Astrocyte of the cerebellum (primary cell): ENCODE measurements at regions not wholly inside any gene's neighbourhood (a gene's known extent, or its start where the extent isn't known, plus 50 kb on each side); places are given as distances from the start of the nearest gene placed in this dataset.

ENCODE experiments used
- DNase-seq: peaks from one replicate; pipeline ENCODE4 v3.0.0-alpha.2; 2011; ENCODE audit warnings: low read depth
- H3K4me3 ChIP-seq: 2 replicates; pipeline ENCODE4 v1.5.1; 2011; ENCODE audit warnings: mild to moderate bottlenecking, low read depth, low read length, moderate library complexity
- in situ Hi-C: cut with HindIII; loops from 2 replicates; pipeline ENCODE4 v1.10.0; 2017; ENCODE audit warnings: low sequenced_read_pairs
- TF ChIP-seq, protein P1 (sequence below): IDR thresholded peaks from 2 replicates; pipeline ENCODE4 v1.5.1; 2012; ENCODE audit warnings: low read length, low read depth, moderate library complexity, mild to moderate bottlenecking; ENCODE audit errors: missing control alignments

DNA sequence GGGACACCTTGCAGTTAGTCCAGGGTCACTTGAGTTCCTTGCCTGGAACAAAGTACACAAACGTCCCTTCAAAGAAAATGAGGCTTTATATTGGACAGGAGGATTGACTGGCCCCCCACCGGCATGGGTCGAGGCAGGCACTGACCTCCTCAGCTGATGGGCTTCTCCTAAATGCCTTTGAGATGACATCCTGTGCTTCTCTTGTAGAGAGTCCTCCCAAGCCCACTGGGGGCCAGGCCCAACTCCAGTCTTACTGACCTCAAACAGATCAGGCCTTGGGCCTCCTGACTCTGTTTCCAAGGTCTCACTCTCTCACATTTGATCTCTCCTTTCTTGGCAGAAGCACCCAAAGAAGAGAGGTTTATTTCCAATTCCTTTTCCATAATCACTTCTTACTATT, 516.1 kb downstream of the MCTP2 start:
- DNase-seq: no peak
- TF ChIP-seq, protein P1, sequence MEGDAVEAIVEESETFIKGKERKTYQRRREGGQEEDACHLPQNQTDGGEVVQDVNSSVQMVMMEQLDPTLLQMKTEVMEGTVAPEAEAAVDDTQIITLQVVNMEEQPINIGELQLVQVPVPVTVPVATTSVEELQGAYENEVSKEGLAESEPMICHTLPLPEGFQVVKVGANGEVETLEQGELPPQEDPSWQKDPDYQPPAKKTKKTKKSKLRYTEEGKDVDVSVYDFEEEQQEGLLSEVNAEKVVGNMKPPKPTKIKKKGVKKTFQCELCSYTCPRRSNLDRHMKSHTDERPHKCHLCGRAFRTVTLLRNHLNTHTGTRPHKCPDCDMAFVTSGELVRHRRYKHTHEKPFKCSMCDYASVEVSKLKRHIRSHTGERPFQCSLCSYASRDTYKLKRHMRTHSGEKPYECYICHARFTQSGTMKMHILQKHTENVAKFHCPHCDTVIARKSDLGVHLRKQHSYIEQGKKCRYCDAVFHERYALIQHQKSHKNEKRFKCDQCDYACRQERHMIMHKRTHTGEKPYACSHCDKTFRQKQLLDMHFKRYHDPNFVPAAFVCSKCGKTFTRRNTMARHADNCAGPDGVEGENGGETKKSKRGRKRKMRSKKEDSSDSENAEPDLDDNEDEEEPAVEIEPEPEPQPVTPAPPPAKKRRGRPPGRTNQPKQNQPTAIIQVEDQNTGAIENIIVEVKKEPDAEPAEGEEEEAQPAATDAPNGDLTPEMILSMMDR: no peak
- no peak overlapping the region for H3K4me3 ChIP-seq
- in situ Hi-C loops: no loop called here

DNA sequence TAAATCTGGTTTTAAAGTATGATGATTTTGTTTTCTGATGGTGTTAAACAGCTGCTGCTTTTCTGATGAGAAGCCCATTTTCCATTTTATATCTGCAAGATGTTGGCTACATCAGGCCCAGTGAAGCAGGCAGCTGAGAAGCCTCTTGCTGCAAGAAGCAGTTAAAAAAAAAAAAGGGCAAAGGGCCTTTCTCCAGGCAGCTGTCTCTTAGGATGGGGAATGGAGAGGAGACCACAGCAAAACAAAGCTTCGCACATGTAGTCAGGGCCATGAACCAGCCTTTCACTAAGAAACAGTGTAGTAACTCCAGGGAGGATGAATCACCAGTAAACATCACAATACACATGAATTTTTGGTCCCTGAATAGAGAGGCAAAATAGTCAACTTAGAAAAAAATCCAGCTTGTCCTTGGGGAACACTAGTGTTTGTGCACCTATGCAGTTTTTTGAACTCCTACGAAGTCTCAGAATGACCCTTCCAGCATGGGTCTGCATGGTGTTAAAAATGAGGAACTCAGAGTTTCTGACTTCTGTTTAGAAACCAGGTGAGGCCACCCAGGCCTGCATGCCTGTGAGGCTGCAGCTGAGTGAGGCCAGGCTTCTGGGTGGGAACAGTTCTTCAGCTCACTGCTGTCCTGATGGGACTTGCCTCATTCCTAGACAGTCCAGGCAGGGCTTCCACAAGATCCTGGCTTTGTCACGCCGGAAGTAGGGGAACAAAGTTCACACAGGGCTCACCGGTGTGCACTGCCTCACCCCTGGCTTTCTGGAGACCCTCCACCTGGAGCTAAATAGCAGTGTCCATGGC, 518.7 kb downstream of the MCTP2 start:
- no peak for DNase-seq
- in situ Hi-C loops: no loop called here
- TF ChIP-seq, protein P1: no peak
- H3K4me3 ChIP-seq: no peak overlapping the region

DNA sequence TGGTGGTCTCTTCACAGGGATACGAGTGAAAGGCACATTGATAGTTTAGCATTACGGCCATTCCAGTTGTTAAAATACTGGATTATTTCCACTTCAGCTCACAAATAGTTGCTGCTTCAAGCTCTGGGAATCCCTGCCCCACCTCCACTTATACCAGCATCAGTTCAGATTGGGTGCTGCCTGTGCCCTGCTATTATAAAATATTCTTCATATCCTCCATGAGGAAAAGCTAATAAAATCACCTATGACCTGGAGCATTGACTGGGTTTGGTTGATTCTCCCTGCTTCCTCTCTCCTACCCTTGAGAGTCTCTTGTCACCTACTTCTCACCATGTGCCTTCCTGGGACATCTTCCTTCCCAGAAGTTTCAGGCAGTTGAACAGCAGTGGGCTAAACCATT, 529.0 kb downstream of the MCTP2 start:
- TF ChIP-seq, protein P1: no peak
- H3K4me3 ChIP-seq: no peak overlapping the region
- in situ Hi-C loops: no loop called here
- DNase-seq: no peak

DNA sequence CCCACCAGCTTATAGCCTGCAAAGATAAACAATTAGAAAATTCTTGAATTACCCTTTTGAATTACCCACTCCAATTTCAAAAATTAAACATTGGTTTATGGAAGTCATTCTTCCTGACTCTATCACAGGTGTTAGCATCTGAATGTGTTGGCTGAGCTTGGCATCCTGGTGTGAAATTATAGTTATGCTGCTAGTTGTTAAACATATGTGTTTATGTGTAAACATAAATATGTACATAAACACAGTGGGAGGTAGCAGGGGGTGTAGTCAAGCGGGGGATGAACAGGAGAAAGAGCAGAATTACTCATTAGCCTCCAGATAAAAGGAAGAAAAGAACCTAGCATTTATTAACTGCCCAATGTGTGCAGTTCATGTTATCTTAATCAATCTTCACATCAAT, 530.2 kb downstream of the MCTP2 start:
- in situ Hi-C loops: no loop called here

DNA sequence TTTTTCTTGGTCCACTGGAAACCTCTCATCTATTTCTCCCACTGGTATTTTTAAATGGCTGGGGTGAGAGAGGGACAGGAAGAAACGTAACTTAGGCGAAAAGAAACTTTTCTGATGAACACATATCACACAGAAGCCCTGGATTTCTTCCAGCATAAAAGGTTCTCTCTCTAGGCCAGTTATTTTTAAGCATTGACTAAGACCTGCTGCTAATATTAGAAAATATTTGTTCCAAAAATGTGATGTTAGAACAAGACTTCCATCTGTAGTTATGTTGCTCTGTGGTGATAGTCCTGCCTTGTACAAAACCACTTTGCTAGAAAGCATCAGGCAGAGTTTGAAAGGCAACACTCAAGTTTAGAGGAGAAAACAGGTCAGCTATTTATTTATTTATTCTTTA, 537.7 kb downstream of the MCTP2 start:
- in situ Hi-C loops: no loop called here
- TF ChIP-seq, protein P1: no peak
- no peak overlapping the region for H3K4me3 ChIP-seq
- DNase-seq: no peak

More for the DNA sequence above, 530.2 kb downstream of the MCTP2 start:
- H3K4me3 ChIP-seq: no peak overlapping the region
- TF ChIP-seq, protein P1: no peak
- no peak for DNase-seq

DNA sequence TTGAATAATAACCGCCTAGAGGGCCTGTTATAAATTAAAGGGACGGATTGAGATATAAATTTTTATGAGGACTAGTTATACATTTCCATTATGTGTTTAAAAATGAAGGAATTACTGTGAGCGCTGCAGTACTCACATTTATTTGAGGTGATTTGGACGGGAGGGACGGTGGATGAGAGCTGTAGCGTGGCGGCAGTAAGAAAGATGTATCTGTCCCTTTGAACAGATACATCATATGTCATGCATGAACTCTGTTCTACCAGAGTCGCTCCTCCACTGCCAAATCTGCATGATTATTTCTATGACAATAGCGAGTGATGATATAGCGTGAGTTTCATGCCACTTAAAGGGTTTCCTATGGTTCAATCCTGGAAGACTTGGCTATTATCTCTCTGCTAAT, 538.8 kb downstream of the MCTP2 start:
- in situ Hi-C loops: no loop called here
- no peak for DNase-seq
- TF ChIP-seq, protein P1: no peak
- H3K4me3 ChIP-seq: no peak overlapping the region
